Fibroblast of lung (primary cell): ENCODE measurements at regions not wholly inside any gene's neighbourhood (a gene's known extent, or its start where the extent isn't known, plus 50 kb on each side); places are given as distances from the start of the nearest gene placed in this dataset.

ENCODE experiments used
- CTCF ChIP-seq, 2 donors: IDR thresholded peaks in 1 of 2; conservative IDR thresholded peaks in 1 of 2; 1 replicate in 1 of 2; 2 replicates in 1 of 2; pipeline ENCODE4 v1.5.1; 2011 to 2012; ENCODE audit warnings: low read length in 2 of 2, control low read depth in 1 of 2, inconsistent platforms in 1 of 2, low read depth in 1 of 2, mild to moderate bottlenecking in 1 of 2
- EZH2 ChIP-seq: IDR thresholded peaks from 2 replicates; pipeline ENCODE4 v1.5.1; 2012; ENCODE audit warnings: low read length, control low read depth, mild to moderate bottlenecking; ENCODE audit errors: missing control alignments

- TF ChIP-seq CTCF (conservative IDR thresholded peaks at IDR 0.05 in 1 of 2, IDR thresholded peaks at IDR 0.05 in 1 of 2; ENCODE audit: low read depth in 1 of 2, low read length in 2 of 2) (no peak), EZH2 (no peak)
Measured at GRCh38 chr9:24487946-24488345, 57.8 kb downstream of the IZUMO3 start.
